Thoracic aorta (tissue), 2 donors: ENCODE measurements at regions not wholly inside any gene's neighbourhood (a gene's known extent, or its start where the extent isn't known, plus 50 kb on each side); places are given as distances from the start of the nearest gene placed in this dataset.

Experiments
- ATAC-seq: fragments of 150-250 bp; one replicate; pipeline ENCODE4 v1.8.0; 2017; ENCODE audit warnings: low read depth; ENCODE audit not compliant: insufficient number of reproducible peaks, low FRiP score
- DNase-seq: peaks from one replicate; pipeline ENCODE4 v3.0.0-alpha.2; 2020; ENCODE audit warnings: low spot score
- H3K27ac ChIP-seq, 2 donors: fragments of 200-600 bp; sonication (generic); 1 replicate in 1 of 2; 2 replicates in 1 of 2; pipeline ENCODE4 v1.5.1; 2016; ENCODE audit warnings: mild to moderate bottlenecking in 2 of 2, moderate library complexity in 2 of 2
- H3K27me3 ChIP-seq: fragments of 200-600 bp; sonication (generic); replicated peaks from 2 replicates; pipeline ENCODE4 v1.6.0; 2016; ENCODE audit warnings: mild to moderate bottlenecking; ENCODE audit not compliant: insufficient read depth
- H3K36me3 ChIP-seq: fragments of 200-600 bp; sonication (generic); one replicate; pipeline ENCODE4 v1.5.1; 2016
- H3K4me1 ChIP-seq, 2 donors: fragments of 200-600 bp; sonication (generic); 1 replicate in 1 of 2; 2 replicates in 1 of 2; pipeline versions ENCODE4 v1.5.1 to v1.6.0; 2016; ENCODE audit warnings: low read depth in 2 of 2, mild to moderate bottlenecking in 1 of 2; ENCODE audit not compliant: control insufficient read depth in 1 of 2
- H3K4me3 ChIP-seq: fragments of 200-600 bp; sonication (generic); 2 replicates; pipeline ENCODE4 v1.5.1; 2016; ENCODE audit warnings: mild to moderate bottlenecking
- H3K9me3 ChIP-seq: fragments of 200-600 bp; sonication (generic); 2 replicates; pipeline ENCODE4 v1.5.1; 2016
- TF ChIP-seq, protein P1 (sequence below): fragments of 200-600 bp; sonication (generic); IDR thresholded peaks from one replicate; pipeline ENCODE4 v1.5.1; 2019; ENCODE audit warnings: antibody characterized with exemption

DNA sequence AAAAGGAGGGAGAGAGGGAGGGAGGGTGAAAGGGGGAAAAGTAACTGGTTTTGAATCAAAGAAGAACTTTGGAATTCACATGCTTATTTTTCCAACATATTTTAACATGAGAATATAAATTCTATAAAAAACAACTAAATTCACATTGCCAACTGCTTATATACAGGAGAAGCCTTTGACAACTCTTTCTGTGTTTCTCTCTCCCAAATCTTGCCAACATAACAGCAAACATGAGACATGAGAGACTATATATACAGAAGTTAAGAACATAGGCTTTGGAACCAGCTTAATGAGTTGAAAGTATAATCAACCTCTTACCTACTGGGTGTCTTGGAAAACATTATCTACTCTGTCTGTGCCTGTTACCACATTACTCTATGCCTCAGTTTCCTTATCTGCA is 493.3 kb downstream of the RFC3 start:
- Histone ChIP-seq H3K36me3 (no peaks in the 10 kb centered on the region), H3K9me3 (no peaks in the 10 kb centered on the region), H3K4me1 (no peaks in the 10 kb centered on the region), H3K27me3 (no peaks in the 10 kb centered on the region), H3K27ac (no peak overlapping the region), H3K4me3 (no peak overlapping the region)
- DNase-seq, result no peak
- ATAC-seq, result no peak
- TF ChIP-seq, protein P1, sequence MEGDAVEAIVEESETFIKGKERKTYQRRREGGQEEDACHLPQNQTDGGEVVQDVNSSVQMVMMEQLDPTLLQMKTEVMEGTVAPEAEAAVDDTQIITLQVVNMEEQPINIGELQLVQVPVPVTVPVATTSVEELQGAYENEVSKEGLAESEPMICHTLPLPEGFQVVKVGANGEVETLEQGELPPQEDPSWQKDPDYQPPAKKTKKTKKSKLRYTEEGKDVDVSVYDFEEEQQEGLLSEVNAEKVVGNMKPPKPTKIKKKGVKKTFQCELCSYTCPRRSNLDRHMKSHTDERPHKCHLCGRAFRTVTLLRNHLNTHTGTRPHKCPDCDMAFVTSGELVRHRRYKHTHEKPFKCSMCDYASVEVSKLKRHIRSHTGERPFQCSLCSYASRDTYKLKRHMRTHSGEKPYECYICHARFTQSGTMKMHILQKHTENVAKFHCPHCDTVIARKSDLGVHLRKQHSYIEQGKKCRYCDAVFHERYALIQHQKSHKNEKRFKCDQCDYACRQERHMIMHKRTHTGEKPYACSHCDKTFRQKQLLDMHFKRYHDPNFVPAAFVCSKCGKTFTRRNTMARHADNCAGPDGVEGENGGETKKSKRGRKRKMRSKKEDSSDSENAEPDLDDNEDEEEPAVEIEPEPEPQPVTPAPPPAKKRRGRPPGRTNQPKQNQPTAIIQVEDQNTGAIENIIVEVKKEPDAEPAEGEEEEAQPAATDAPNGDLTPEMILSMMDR, result no peak

- Histone ChIP-seq H3K4me3 (no peak overlapping the region), H3K27ac (no peak overlapping the region), H3K9me3 (no peaks in the 10 kb centered on the region), H3K27me3 (no peaks in the 10 kb centered on the region), H3K4me1 (no peaks in the 10 kb centered on the region), H3K36me3 (no peaks in the 10 kb centered on the region)
- TF ChIP-seq, protein P1, result no peak
- DNase-seq, result no peak
- ATAC-seq, result no peak
These were observed 494.6 kb downstream of the RFC3 start for GRCh38 chr13:34312578-34312977.

DNA sequence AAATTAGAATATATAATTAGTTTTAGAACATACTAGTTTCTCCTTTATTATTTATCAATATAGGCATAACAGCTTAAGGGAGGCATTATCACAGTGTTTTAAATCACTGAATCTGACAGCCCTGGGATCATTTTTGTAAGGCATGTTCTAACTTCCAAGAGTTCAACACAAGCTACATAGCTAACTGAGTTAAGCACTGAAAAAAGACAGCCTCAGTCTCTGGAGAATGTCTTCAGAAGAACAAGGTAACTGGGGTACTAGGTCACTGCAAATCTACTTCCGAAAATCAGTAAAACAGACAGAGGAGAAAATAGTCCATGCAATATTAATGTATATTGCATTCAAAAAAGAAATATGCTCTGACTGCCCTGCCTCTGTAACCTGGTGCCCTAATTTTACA is 502.1 kb downstream of the RFC3 start:
- H3K27me3 ChIP-seq, result no peaks in the 10 kb centered on the region
- ATAC-seq (no peak), DNase-seq (no peak)
- no peaks in the 10 kb centered on the region for H3K36me3 ChIP-seq
- H3K9me3 ChIP-seq, result no peaks in the 10 kb centered on the region
- TF ChIP-seq, protein P1, result no peak
- H3K4me1 ChIP-seq, result peaks cover 5 to 14% of the 10 kb centered on the region in 2 donors
- no peak overlapping the region for H3K4me3 ChIP-seq
- H3K27ac ChIP-seq, result no peak overlapping the region

GRCh38 chr13:34322014-34322742 is 504.2 kb downstream of the RFC3 start:
- TF ChIP-seq, protein P1, result no peak
- no peak for DNase-seq
- Histone ChIP-seq H3K9me3 (no peaks in the 10 kb centered on the region), H3K4me1 (peaks cover 5 to 14% of the 10 kb centered on the region in 2 donors), H3K36me3 (no peaks in the 10 kb centered on the region), H3K27ac (no peak overlapping the region), H3K4me3 (no peak overlapping the region), H3K27me3 (no peaks in the 10 kb centered on the region)
- ATAC-seq, result peak; percentile 86

- Histone ChIP-seq H3K9me3 (no peaks in the 10 kb centered on the region), H3K4me3 (no peak overlapping the region), H3K27ac (no peak overlapping the region), H3K36me3 (no peaks in the 10 kb centered on the region), H3K27me3 (no peaks in the 10 kb centered on the region), H3K4me1 (peaks cover 5 to 14% of the 10 kb centered on the region in 2 donors)
- no peak for ATAC-seq
- TF ChIP-seq, protein P1, result no peak
- DNase-seq, result no peak
These were observed 504.8 kb downstream of the RFC3 start for GRCh38 chr13:34322743-34323074.
